SK-N-SH (cell line): ENCODE measurements at regions not wholly inside any gene's neighbourhood (a gene's known extent, or its start where the extent isn't known, plus 50 kb on each side); places are given as distances from the start of the nearest gene placed in this dataset.

Experiments
- CTCF ChIA-PET: fragments of 300-600, 350-600 bp; formaldehyde crosslinking; extraction: SDS; loops from one replicate; lab custom pipeline; 2021; lab: Yijun Ruan, JAX
- POLR2A ChIA-PET: fragments of 350-600 bp; sonication (Branson Sonifier 250); formaldehyde crosslinking; extraction: SDS; loops from one replicate; lab custom pipeline; 2020; ENCODE audit warnings: antibody characterized with exemption, inconsistent platforms; lab: Yijun Ruan, JAX
- DNase-seq: peaks from one replicate; pipeline ENCODE4 v3.0.0; 2012
- H2AFZ ChIP-seq: fragments of 200-600 bp; sonication (generic); 2 replicates; pipeline ENCODE4 v1.8.1; 2016; ENCODE audit warnings: antibody characterized with exemption, mild to moderate bottlenecking, low read depth
- H3F3A ChIP-seq: fragments of 200-600 bp; sonication (generic); replicated peaks from 2 replicates; pipeline ENCODE3; 2016; ENCODE audit warnings: antibody characterized with exemption, mild to moderate bottlenecking; ENCODE audit not compliant: insufficient read depth
- H3K27ac ChIP-seq, 2 experiments: fragments of 200-500 bp in 1 of 2; fragments of 200-600 bp in 1 of 2; sonication (Bioruptor generic) in 1 of 2; sonication (generic), shearing (Covaris generic) in 1 of 2; 2 replicates each; pipeline versions ENCODE4 v1.5.1 to v1.6.1; 2014 to 2016; ENCODE audit warnings: low read depth in 2 of 2, inconsistent platforms in 1 of 2, low read length in 1 of 2, mild to moderate bottlenecking in 1 of 2, mixed read lengths in 1 of 2
- H3K27me3 ChIP-seq: fragments of 200-600 bp; sonication (generic), shearing (Covaris generic); 2 replicates; pipeline ENCODE4 v1.6.1; 2016; ENCODE audit warnings: mixed run types; ENCODE audit not compliant: insufficient read depth
- H3K36me3 ChIP-seq, 2 experiments: fragments of 200-500 bp in 1 of 2; fragments of 200-600 bp in 1 of 2; sonication (Bioruptor generic) in 1 of 2; sonication (generic) in 1 of 2; replicated peaks in 1 of 2; 2 replicates each; pipeline versions ENCODE3 to v1.5.1; 2014 to 2016; ENCODE audit warnings: low read length in 1 of 2, mild to moderate bottlenecking in 1 of 2; ENCODE audit not compliant: insufficient read depth in 2 of 2, control insufficient read depth in 1 of 2
- H3K4me1 ChIP-seq, 2 experiments: fragments of 200-500 bp in 1 of 2; fragments of 200-600 bp in 1 of 2; sonication (Bioruptor generic) in 1 of 2; sonication (generic), shearing (Covaris generic) in 1 of 2; 2 replicates each; pipeline versions ENCODE4 v1.5.1 to v1.6.1; 2014 to 2016; ENCODE audit warnings: low read depth in 1 of 2, low read length in 1 of 2, mixed run types in 1 of 2; ENCODE audit not compliant: insufficient read depth in 2 of 2, control insufficient read depth in 1 of 2
- H3K4me2 ChIP-seq: fragments of 200-600 bp; sonication (generic), shearing (Covaris generic); 2 replicates; pipeline ENCODE4 v1.6.1; 2017; ENCODE audit warnings: mixed run types
- H3K4me3 ChIP-seq, 2 experiments: fragments of 200-500 bp in 1 of 2; fragments of 200-600 bp in 1 of 2; sonication (Bioruptor generic) in 1 of 2; sonication (generic), shearing (Covaris generic) in 1 of 2; 2 replicates each; pipeline versions ENCODE4 v1.5.1 to v1.8.1; 2014 to 2016; ENCODE audit warnings: low read depth in 2 of 2, inconsistent platforms in 1 of 2, low read length in 1 of 2, mild to moderate bottlenecking in 1 of 2, mixed read lengths in 1 of 2, moderate library complexity in 1 of 2
- H3K79me2 ChIP-seq: fragments of 200-600 bp; sonication (generic); 2 replicates; pipeline ENCODE4 v1.8.1; 2017; ENCODE audit warnings: mild to moderate bottlenecking; ENCODE audit not compliant: insufficient read depth
- H3K9ac ChIP-seq: fragments of 200-600 bp; sonication (generic); 2 replicates; pipeline ENCODE4 v1.6.1; 2017; ENCODE audit warnings: mixed run types
- H3K9me2 ChIP-seq: fragments of 200-600 bp; sonication (generic); 2 replicates; pipeline ENCODE4 v1.6.1; 2017; ENCODE audit warnings: mixed run types
- H3K9me3 ChIP-seq: fragments of 200-600 bp; sonication (generic); 2 replicates; pipeline ENCODE4 v1.6.1; 2017; ENCODE audit warnings: mixed run types, mild to moderate bottlenecking, moderate library complexity
- H4K20me1 ChIP-seq: fragments of 200-600 bp; sonication (generic); 2 replicates; pipeline ENCODE4 v1.6.1; 2017; ENCODE audit warnings: mild to moderate bottlenecking, mixed run types; ENCODE audit not compliant: insufficient read depth
- CTCF ChIP-seq: fragments of 200-600 bp; sonication (generic); IDR thresholded peaks from 2 replicates; pipeline ENCODE4 v1.6.1; 2017; ENCODE audit warnings: antibody characterized with exemption, mild to moderate bottlenecking, moderate library complexity
- ELF1 ChIP-seq: IDR thresholded peaks from 2 replicates; pipeline ENCODE4 v1.4.0; 2012
- EZH2phosphoT487 ChIP-seq: fragments of 200-600 bp; sonication (generic); IDR thresholded peaks from 2 replicates; pipeline ENCODE4 v1.6.1; 2017; ENCODE audit warnings: low read depth, mixed run types, mild to moderate bottlenecking, antibody characterized with exemption, moderate library complexity, borderline replicate concordance
- FOXJ3 ChIP-seq: sonication (generic); formaldehyde crosslinking; IDR thresholded peaks from 2 replicates; pipeline ENCODE4 v1.5.1; 2020; ENCODE audit warnings: mild to moderate bottlenecking, missing genetic modification reagents
- FOXM1 ChIP-seq: IDR thresholded peaks from 2 replicates; pipeline ENCODE4 v1.4.0; 2012; ENCODE audit warnings: low read depth, mild to moderate bottlenecking
- IRF3 ChIP-seq: fragments of 150-350 bp; IDR thresholded peaks from 2 replicates; pipeline ENCODE4 v1.6.1; 2016; ENCODE audit warnings: mild to moderate bottlenecking, low read depth, low read length
- MAX ChIP-seq: IDR thresholded peaks from 2 replicates; pipeline ENCODE4 v1.4.0; 2012; ENCODE audit warnings: low read depth
- POLR2AphosphoS5 ChIP-seq: IDR thresholded peaks from 2 replicates; pipeline ENCODE4 v1.6.1; 2012; ENCODE audit warnings: low read depth, low read length
- RAD21 ChIP-seq: IDR thresholded peaks from 2 replicates; pipeline ENCODE4 v1.6.1; 2012; ENCODE audit warnings: mild to moderate bottlenecking, low read length
- RFX5 ChIP-seq: IDR thresholded peaks from 2 replicates; pipeline ENCODE4 v1.6.1; 2012; ENCODE audit warnings: mild to moderate bottlenecking, improper control_type of control experiment, low read length
- RXRA ChIP-seq: IDR thresholded peaks from 2 replicates; pipeline ENCODE4 v1.4.0; 2012; ENCODE audit warnings: low read depth, mild to moderate bottlenecking, borderline replicate concordance
- WGBS: methylation state at CpG from one replicate; pipeline ENCODE4 v1.1.6; 2017; ENCODE audit warnings: low lambda C conversion rate; 5-methylcytosine and 5-hydroxymethylcytosine counted together
- TF ChIP-seq, protein P1 (sequence below): IDR thresholded peaks from 2 replicates; pipeline ENCODE4 v1.4.0; 2012; ENCODE audit warnings: low read depth, borderline replicate concordance
- TF ChIP-seq, protein P2 (sequence below): IDR thresholded peaks from 2 replicates; pipeline ENCODE4 v1.6.1; 2012; ENCODE audit warnings: mild to moderate bottlenecking, low read depth, low read length, moderate library complexity

DNA sequence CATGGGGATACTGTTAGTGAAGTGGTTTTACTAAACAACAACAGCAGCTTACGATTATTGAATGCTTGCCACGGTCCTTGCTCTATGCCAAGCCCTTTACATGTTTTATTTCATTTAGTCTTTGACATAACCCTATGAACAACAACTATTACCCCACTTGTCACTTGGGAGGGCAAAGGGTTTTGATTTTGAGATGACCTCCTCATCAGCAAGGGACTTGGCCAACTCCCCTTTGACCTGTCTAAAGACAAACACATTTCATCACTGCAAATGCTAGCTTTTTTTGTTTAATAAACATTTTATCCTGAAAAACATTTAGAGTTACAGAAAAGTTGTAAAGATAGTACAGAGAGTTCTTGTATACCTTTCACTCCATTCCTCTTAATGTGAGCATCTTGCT is 152.5 kb upstream of the WNT4 start:
- 27% methylated on average over 2 of the region's 2 CpGs for WGBS
- Histone ChIP-seq H3K4me3 (no peak overlapping the region), H3K4me2 (no peak overlapping the region), H3K79me2 (no peaks in the 10 kb centered on the region), H3F3A (no peaks in the 10 kb centered on the region), H4K20me1 (no peaks in the 10 kb centered on the region), H3K9me2 (no peaks in the 10 kb centered on the region), H3K27ac (no peak overlapping the region), H3K27me3 (peaks cover 9% of the 10 kb centered on the region; the same call in 1 of the 2 replicates), H3K9ac (no peak overlapping the region), H3K36me3 (no peaks in the 10 kb centered on the region), H3K9me3 (no peaks in the 10 kb centered on the region), H2AFZ (no peak overlapping the region), H3K4me1 (peaks cover 0 to 5% of the 10 kb centered on the region in 2 experiments; a peak in 1 of 4 replicates)
- POLR2A ChIA-PET = no interaction called here
- no peak for DNase-seq
- TF ChIP-seq, protein P1, sequence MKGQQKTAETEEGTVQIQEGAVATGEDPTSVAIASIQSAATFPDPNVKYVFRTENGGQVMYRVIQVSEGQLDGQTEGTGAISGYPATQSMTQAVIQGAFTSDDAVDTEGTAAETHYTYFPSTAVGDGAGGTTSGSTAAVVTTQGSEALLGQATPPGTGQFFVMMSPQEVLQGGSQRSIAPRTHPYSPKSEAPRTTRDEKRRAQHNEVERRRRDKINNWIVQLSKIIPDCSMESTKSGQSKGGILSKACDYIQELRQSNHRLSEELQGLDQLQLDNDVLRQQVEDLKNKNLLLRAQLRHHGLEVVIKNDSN = no peak
- CTCF ChIA-PET = no interaction called here

DNA sequence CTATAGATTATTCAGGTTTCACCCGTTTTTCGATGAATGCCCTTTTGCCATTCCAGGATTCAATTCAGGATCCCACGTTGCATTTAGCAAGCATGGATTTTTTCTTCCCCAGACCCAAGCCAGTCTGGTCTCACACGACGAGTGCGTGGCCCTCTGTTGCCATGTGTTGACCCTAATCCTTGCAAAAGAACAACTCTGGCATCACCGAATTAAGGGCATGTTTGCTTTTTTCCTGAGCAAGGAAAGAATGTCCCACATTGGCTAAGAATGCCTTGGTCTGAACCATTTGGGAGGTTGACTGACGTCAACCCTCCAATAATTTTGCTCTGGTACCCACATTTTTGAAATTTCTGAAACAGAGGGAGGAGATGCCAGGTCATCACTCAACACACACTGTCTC is 153.0 kb upstream of the WNT4 start:
- H3F3A ChIP-seq = no peaks in the 10 kb centered on the region
- no peaks in the 10 kb centered on the region for H3K9me3 ChIP-seq
- DNase-seq = no peak
- ChIA-PET CTCF (interaction anchor here (0.9 kb wide), 1 partner anchor 20 kb away, joined by 3 read pairs; no protein-coding TSS in a partner anchor), POLR2A (no interaction called here)
- H3K9ac ChIP-seq = no peak overlapping the region
- no peak overlapping the region for H3K4me2 ChIP-seq
- 61% methylated on average over 8 of the region's 8 CpGs for whole genome bisulfite sequencing
- H3K79me2 ChIP-seq = no peaks in the 10 kb centered on the region
- H3K27ac ChIP-seq = no peak overlapping the region
- H2AFZ ChIP-seq = no peak overlapping the region
- no peaks in the 10 kb centered on the region for H3K9me2 ChIP-seq
- H3K27me3 ChIP-seq = peaks cover 9% of the 10 kb centered on the region; the same call in 1 of the 2 replicates
- H3K4me1 ChIP-seq = peaks cover 0 to 5% of the 10 kb centered on the region in 2 experiments; a peak in 1 of 4 replicates
- H3K4me3 ChIP-seq = no peak overlapping the region
- H3K36me3 ChIP-seq = no peaks in the 10 kb centered on the region
- H4K20me1 ChIP-seq = no peaks in the 10 kb centered on the region
- no peak for TF ChIP-seq EZH2phosphoT487
- TF ChIP-seq ELF1 = no peak
- TF ChIP-seq IRF3 = no peak
- TF ChIP-seq RFX5 = no peak
- TF ChIP-seq, protein P2, sequence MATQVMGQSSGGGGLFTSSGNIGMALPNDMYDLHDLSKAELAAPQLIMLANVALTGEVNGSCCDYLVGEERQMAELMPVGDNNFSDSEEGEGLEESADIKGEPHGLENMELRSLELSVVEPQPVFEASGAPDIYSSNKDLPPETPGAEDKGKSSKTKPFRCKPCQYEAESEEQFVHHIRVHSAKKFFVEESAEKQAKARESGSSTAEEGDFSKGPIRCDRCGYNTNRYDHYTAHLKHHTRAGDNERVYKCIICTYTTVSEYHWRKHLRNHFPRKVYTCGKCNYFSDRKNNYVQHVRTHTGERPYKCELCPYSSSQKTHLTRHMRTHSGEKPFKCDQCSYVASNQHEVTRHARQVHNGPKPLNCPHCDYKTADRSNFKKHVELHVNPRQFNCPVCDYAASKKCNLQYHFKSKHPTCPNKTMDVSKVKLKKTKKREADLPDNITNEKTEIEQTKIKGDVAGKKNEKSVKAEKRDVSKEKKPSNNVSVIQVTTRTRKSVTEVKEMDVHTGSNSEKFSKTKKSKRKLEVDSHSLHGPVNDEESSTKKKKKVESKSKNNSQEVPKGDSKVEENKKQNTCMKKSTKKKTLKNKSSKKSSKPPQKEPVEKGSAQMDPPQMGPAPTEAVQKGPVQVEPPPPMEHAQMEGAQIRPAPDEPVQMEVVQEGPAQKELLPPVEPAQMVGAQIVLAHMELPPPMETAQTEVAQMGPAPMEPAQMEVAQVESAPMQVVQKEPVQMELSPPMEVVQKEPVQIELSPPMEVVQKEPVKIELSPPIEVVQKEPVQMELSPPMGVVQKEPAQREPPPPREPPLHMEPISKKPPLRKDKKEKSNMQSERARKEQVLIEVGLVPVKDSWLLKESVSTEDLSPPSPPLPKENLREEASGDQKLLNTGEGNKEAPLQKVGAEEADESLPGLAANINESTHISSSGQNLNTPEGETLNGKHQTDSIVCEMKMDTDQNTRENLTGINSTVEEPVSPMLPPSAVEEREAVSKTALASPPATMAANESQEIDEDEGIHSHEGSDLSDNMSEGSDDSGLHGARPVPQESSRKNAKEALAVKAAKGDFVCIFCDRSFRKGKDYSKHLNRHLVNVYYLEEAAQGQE = no peak
- TF ChIP-seq RXRA = no peak
- TF ChIP-seq CTCF = no peak
- TF ChIP-seq FOXJ3 (CRISPR knock-in tag) = no peak
- no peak for TF ChIP-seq RAD21
- TF ChIP-seq MAX = no peak
- TF ChIP-seq POLR2AphosphoS5 = no peak
- TF ChIP-seq FOXM1 = no peak
